Ascending aorta (tissue), 2 donors: ENCODE measurements at regions not wholly inside any gene's neighbourhood (a gene's known extent, or its start where the extent isn't known, plus 50 kb on each side); places are given as distances from the start of the nearest gene placed in this dataset.

Source experiments
- DNase-seq, 2 donors: peaks; one replicate each; pipeline ENCODE4 v3.0.0-alpha.2; 2019; ENCODE audit warnings: low spot score in 2 of 2
- H3K27ac ChIP-seq, 2 donors: fragments of 200-600 bp; sonication (generic); one replicate each; pipeline ENCODE4 v1.5.1; 2016 to 2017; ENCODE audit warnings: mild to moderate bottlenecking in 1 of 2
- H3K27me3 ChIP-seq: fragments of 200-600 bp; sonication (generic); one replicate; pipeline ENCODE4 v1.5.1; 2017
- H3K36me3 ChIP-seq, 2 donors: fragments of 200-600 bp; sonication (generic); one replicate each; pipeline ENCODE4 v1.5.1; 2016
- H3K4me1 ChIP-seq, 2 donors: fragments of 200-600 bp; sonication (generic); one replicate each; pipeline ENCODE4 v1.5.1; 2016 to 2017; ENCODE audit warnings: mild to moderate bottlenecking in 1 of 2
- H3K4me3 ChIP-seq, 2 donors: fragments of 200-600 bp; sonication (generic); one replicate each; pipeline ENCODE4 v1.5.1; 2016 to 2017; ENCODE audit warnings: mild to moderate bottlenecking in 1 of 2
- H3K9me3 ChIP-seq, 2 donors: fragments of 200-600 bp; sonication (generic); one replicate each; pipeline ENCODE4 v1.5.1; 2016
- CTCF ChIP-seq, 3 experiments: fragments of 200-600 bp in 2 of 3; fragments of 450-650 bp in 1 of 3; sonication (generic) in 2 of 3; IDR thresholded peaks; one replicate each; pipeline ENCODE4 v1.5.1; 2016 to 2019; ENCODE audit warnings: antibody characterized with exemption in 3 of 3, mild to moderate bottlenecking in 1 of 3, moderate library complexity in 1 of 3
- intact Hi-C: fragments of 100-400 bp; cut with DNase I; formaldehyde crosslinking; loops from one replicate; pipeline ENCODE4 v1.15.1; 2023

- Histone ChIP-seq H3K27me3 (no peaks in the 10 kb centered on the region), H3K36me3 (no peaks in the 10 kb centered on the region), H3K27ac (no peak overlapping the region), H3K4me1 (no peaks in the 10 kb centered on the region), H3K4me3 (no peak overlapping the region), H3K9me3 (no peaks in the 10 kb centered on the region)
- intact Hi-C loops, result no loop called here
- no peak for TF ChIP-seq CTCF (IDR thresholded peaks at IDR 0.05)
- no peak for DNase-seq
Observed at GRCh38 chr1:200310824-200311223, 99.0 kb downstream of the ZNF281 start.

- intact Hi-C loops, result no loop called here
- H3K36me3 ChIP-seq, result no peaks in the 10 kb centered on the region
- H3K4me3 ChIP-seq, result no peak overlapping the region
- H3K4me1 ChIP-seq, result no peaks in the 10 kb centered on the region
- H3K27me3 ChIP-seq, result no peaks in the 10 kb centered on the region
- no peak overlapping the region for H3K27ac ChIP-seq
- no peak for TF ChIP-seq CTCF (IDR thresholded peaks at IDR 0.05)
- no peaks in the 10 kb centered on the region for H3K9me3 ChIP-seq
- no peak for DNase-seq
Observed at GRCh38 chr1:200307755-200308066, 102.1 kb downstream of the ZNF281 start.

GRCh38 chr1:200306944-200307754, 102.7 kb downstream of the ZNF281 start:
- Histone ChIP-seq H3K9me3 (no peaks in the 10 kb centered on the region), H3K27ac (no peak overlapping the region), H3K4me3 (no peak overlapping the region), H3K36me3 (no peaks in the 10 kb centered on the region), H3K4me1 (no peaks in the 10 kb centered on the region), H3K27me3 (no peaks in the 10 kb centered on the region)
- no peak for DNase-seq
- peak; percentile 32 to 82 (median 80) for TF ChIP-seq CTCF (IDR thresholded peaks at IDR 0.05)
- intact Hi-C loops, result no loop called here

- no peaks in the 10 kb centered on the region for H3K36me3 ChIP-seq
- H3K4me1 ChIP-seq, result no peaks in the 10 kb centered on the region
- intact Hi-C loops, result no loop called here
- DNase-seq, result no peak
- H3K4me3 ChIP-seq, result no peak overlapping the region
- no peaks in the 10 kb centered on the region for H3K9me3 ChIP-seq
- TF ChIP-seq CTCF (IDR thresholded peaks at IDR 0.05), result no peak
- H3K27ac ChIP-seq, result no peak overlapping the region
- H3K27me3 ChIP-seq, result no peaks in the 10 kb centered on the region
Observed at GRCh38 chr1:200305806-200306205, 104.0 kb downstream of the ZNF281 start.

GRCh38 chr1:200304171-200304570, 105.7 kb downstream of the ZNF281 start:
- Histone ChIP-seq H3K4me3 (no peak overlapping the region), H3K27ac (no peak overlapping the region), H3K9me3 (no peaks in the 10 kb centered on the region), H3K36me3 (no peaks in the 10 kb centered on the region), H3K27me3 (no peaks in the 10 kb centered on the region), H3K4me1 (no peaks in the 10 kb centered on the region)
- TF ChIP-seq CTCF (IDR thresholded peaks at IDR 0.05), result no peak
- no peak for DNase-seq
- intact Hi-C loops, result no loop called here

- H3K9me3 ChIP-seq, result no peaks in the 10 kb centered on the region
- DNase-seq, result no peak
- no peaks in the 10 kb centered on the region for H3K4me1 ChIP-seq
- H3K4me3 ChIP-seq, result peak overlapping the region; percentile 62 to 87
- no peaks in the 10 kb centered on the region for H3K27me3 ChIP-seq
- H3K36me3 ChIP-seq, result no peaks in the 10 kb centered on the region
- no peak for TF ChIP-seq CTCF (IDR thresholded peaks at IDR 0.05)
- intact Hi-C loops, result no loop called here
- no peak overlapping the region for H3K27ac ChIP-seq
Observed at GRCh38 chr1:200302921-200303290, 106.9 kb downstream of the ZNF281 start.
